ENCODE measurements at regions not wholly inside any gene's neighbourhood (a gene's known extent, or its start where the extent isn't known, plus 50 kb on each side); places are given as distances from the start of the nearest gene placed in this dataset.
A peak's percentile ranks its signal among the peaks of the same experiment; 100 is the strongest.

DNA sequence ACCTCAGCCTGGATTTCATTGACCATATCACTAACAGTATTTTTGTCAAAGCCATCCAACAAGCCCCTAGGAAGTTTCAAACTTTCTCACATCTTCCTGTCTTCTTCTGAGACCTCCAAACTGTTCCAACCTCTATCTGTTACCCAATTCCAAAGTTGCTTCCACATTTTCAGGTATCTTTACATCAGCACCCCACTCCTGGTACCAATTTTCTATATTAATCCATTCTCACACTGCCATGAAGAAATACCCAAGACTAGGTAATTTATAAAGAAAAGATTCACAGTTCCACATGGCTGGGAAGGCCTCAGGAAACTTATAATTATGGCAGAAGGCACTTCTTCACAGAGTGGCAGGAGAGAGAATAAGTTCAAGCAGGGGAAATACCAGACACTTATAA, 571.9 kb upstream of the PHF14 start:
- Histone ChIP-seq H3K36me3 (ENCODE audit: low read length) (no peaks in the 10 kb centered on the region), H3K79me2 (ENCODE audit: insufficient read depth, low read length) (no peaks in the 10 kb centered on the region), H3K27ac (ENCODE audit: low read depth, low read length) (no peak overlapping the region), H3K27me3 (ENCODE audit: low read length) (no peaks in the 10 kb centered on the region), H3K4me2 (ENCODE audit: low read depth, low read length, poor library complexity, severe bottlenecking) (no peak overlapping the region), H3K9me3 (ENCODE audit: insufficient read depth, low read length) (peaks cover 11% of the 10 kb centered on the region; the same call in 1 of the 2 replicates), H3K4me3 (ENCODE audit: insufficient read depth, low read length, poor library complexity, severe bottlenecking) (no peak overlapping the region), H2AFZ (ENCODE audit: low read depth, low read length, severe bottlenecking) (no peak overlapping the region), H4K20me1 (ENCODE audit: low read depth, low read length) (no peaks in the 10 kb centered on the region), H3K9me2 (replicated peaks; ENCODE audit: insufficient read depth, low read length) (no peaks in the 10 kb centered on the region), H3F3A (ENCODE audit: insufficient read depth) (no peaks in the 10 kb centered on the region), H3K9ac (ENCODE audit: low read length) (no peak overlapping the region)
- TF ChIP-seq EZH2phosphoT487 (conservative IDR thresholded peaks at IDR 0.05; ENCODE audit: low read length), result no peak
- TF ChIP-seq, protein P1, sequence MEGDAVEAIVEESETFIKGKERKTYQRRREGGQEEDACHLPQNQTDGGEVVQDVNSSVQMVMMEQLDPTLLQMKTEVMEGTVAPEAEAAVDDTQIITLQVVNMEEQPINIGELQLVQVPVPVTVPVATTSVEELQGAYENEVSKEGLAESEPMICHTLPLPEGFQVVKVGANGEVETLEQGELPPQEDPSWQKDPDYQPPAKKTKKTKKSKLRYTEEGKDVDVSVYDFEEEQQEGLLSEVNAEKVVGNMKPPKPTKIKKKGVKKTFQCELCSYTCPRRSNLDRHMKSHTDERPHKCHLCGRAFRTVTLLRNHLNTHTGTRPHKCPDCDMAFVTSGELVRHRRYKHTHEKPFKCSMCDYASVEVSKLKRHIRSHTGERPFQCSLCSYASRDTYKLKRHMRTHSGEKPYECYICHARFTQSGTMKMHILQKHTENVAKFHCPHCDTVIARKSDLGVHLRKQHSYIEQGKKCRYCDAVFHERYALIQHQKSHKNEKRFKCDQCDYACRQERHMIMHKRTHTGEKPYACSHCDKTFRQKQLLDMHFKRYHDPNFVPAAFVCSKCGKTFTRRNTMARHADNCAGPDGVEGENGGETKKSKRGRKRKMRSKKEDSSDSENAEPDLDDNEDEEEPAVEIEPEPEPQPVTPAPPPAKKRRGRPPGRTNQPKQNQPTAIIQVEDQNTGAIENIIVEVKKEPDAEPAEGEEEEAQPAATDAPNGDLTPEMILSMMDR (IDR thresholded peaks at IDR 0.05; ENCODE audit: insufficient read depth, low read length, poor library complexity, severe bottlenecking), result no peak

GRCh38 chr7:10412422-10413019, 561.2 kb upstream of the PHF14 start:
- no peaks in the 10 kb centered on the region for H4K20me1 ChIP-seq (ENCODE audit: low read depth, low read length)
- H3K9ac ChIP-seq (ENCODE audit: low read length), result no peak overlapping the region
- H2AFZ ChIP-seq (ENCODE audit: low read depth, low read length, severe bottlenecking), result no peak overlapping the region
- TF ChIP-seq, protein P1 (IDR thresholded peaks at IDR 0.05; ENCODE audit: insufficient read depth, low read length, poor library complexity, severe bottlenecking), result peak; percentile 71
- no peak for TF ChIP-seq EZH2phosphoT487 (conservative IDR thresholded peaks at IDR 0.05; ENCODE audit: low read length)
- 0 out of 2 replicates have a peak, but pooled peaks cover 3% of the 10 kb centered on the region for H3K27me3 ChIP-seq (ENCODE audit: low read length)
- H3K27ac ChIP-seq (ENCODE audit: low read depth, low read length), result no peak overlapping the region
- no peaks in the 10 kb centered on the region for H3K36me3 ChIP-seq (ENCODE audit: low read length)
- H3K9me3 ChIP-seq (ENCODE audit: insufficient read depth, low read length), result no peaks in the 10 kb centered on the region
- H3K79me2 ChIP-seq (ENCODE audit: insufficient read depth, low read length), result no peaks in the 10 kb centered on the region
- no peaks in the 10 kb centered on the region for H3F3A ChIP-seq (ENCODE audit: insufficient read depth)
- no peak overlapping the region for H3K4me2 ChIP-seq (ENCODE audit: low read depth, low read length, poor library complexity, severe bottlenecking)
- H3K4me3 ChIP-seq (ENCODE audit: insufficient read depth, low read length, poor library complexity, severe bottlenecking), result no peak overlapping the region
- H3K9me2 ChIP-seq (replicated peaks; ENCODE audit: insufficient read depth, low read length), result no peaks in the 10 kb centered on the region

DNA sequence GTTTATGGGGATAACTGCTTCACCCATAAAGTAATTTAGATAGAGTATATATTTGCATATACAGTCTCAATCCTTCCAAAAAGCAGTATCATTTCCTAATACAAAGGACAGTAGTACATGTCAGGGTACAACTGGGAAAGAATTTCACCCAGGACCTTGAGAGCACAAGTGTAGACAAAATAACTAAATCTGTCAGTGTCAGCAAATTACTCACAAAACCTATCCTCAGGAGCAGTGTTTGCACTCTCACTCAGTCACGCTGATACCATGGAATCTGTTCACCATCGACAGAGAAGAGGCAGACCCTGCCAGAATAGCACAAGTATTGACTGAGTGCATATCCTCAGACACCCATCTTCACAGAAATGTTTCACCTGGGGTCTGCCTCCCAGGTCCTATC, 554.7 kb upstream of the PHF14 start:
- no peaks in the 10 kb centered on the region for H3F3A ChIP-seq (ENCODE audit: insufficient read depth)
- no peaks in the 10 kb centered on the region for H3K79me2 ChIP-seq (ENCODE audit: insufficient read depth, low read length)
- no peaks in the 10 kb centered on the region for H3K36me3 ChIP-seq (ENCODE audit: low read length)
- no peaks in the 10 kb centered on the region for H3K9me3 ChIP-seq (ENCODE audit: insufficient read depth, low read length)
- no peaks in the 10 kb centered on the region for H3K27me3 ChIP-seq (ENCODE audit: low read length)
- H3K27ac ChIP-seq (ENCODE audit: low read depth, low read length), result no peak overlapping the region
- no peak overlapping the region for H3K4me3 ChIP-seq (ENCODE audit: insufficient read depth, low read length, poor library complexity, severe bottlenecking)
- H4K20me1 ChIP-seq (ENCODE audit: low read depth, low read length), result no peaks in the 10 kb centered on the region; the same call in 1 of the 2 replicates
- no peaks in the 10 kb centered on the region for H3K9me2 ChIP-seq (replicated peaks; ENCODE audit: insufficient read depth, low read length)
- no peak overlapping the region for H3K4me2 ChIP-seq (ENCODE audit: low read depth, low read length, poor library complexity, severe bottlenecking)
- no peak overlapping the region for H3K9ac ChIP-seq (ENCODE audit: low read length)
- TF ChIP-seq EZH2phosphoT487 (conservative IDR thresholded peaks at IDR 0.05; ENCODE audit: low read length), result no peak
- TF ChIP-seq, protein P1 (IDR thresholded peaks at IDR 0.05; ENCODE audit: insufficient read depth, low read length, poor library complexity, severe bottlenecking), result no peak
- no peak overlapping the region for H2AFZ ChIP-seq (ENCODE audit: low read depth, low read length, severe bottlenecking)
